Activated B cell treated with CpG ODN at 0.5 μM for 24 hours (primary cell): ENCODE measurements at regions not wholly inside any gene's neighbourhood (a gene's known extent, or its start where the extent isn't known, plus 50 kb on each side); places are given as distances from the start of the nearest gene placed in this dataset.

Experiments used
- ATAC-seq: fragments of 200-7000 bp; cut with Tn5 transposase; one replicate; pipeline ENCODE4 v1.10.0; 2021; ENCODE audit warnings: low read depth, mild to moderate bottlenecking, moderate library complexity
- CTCF ChIA-PET: fragments of 350-600 bp; sonication (Branson Sonifier 250); formaldehyde crosslinking; loops from one replicate; lab custom pipeline; 2021; ENCODE audit warnings: antibody characterized with exemption; lab: Charles Lee
- POLR2A ChIA-PET: fragments of 350-600 bp; sonication (Branson Sonifier 250); formaldehyde crosslinking; loops from one replicate; lab custom pipeline; 2021; ENCODE audit warnings: antibody characterized with exemption; lab: Charles Lee
- DNase-seq: peaks from one replicate; pipeline ENCODE4 v3.0.0; 2022
- H3K27ac Mint-ChIP-seq: one replicate; pipeline ENCODE4 v1.8.0; 2020; ENCODE audit warnings: mixed read lengths
- H3K27me3 Mint-ChIP-seq: one replicate; pipeline ENCODE4 v1.8.0; 2021; ENCODE audit warnings: mixed read lengths
- H3K36me3 Mint-ChIP-seq: one replicate; pipeline ENCODE4 v1.8.0; 2021; ENCODE audit warnings: low read depth, mixed read lengths
- H3K4me1 Mint-ChIP-seq: one replicate; pipeline ENCODE4 v1.8.0; 2021; ENCODE audit warnings: mixed read lengths
- H3K4me3 Mint-ChIP-seq: one replicate; pipeline ENCODE4 v1.8.0; 2020; ENCODE audit warnings: mild to moderate bottlenecking, mixed read lengths
- H3K9me3 Mint-ChIP-seq: one replicate; pipeline ENCODE4 v1.8.0; 2020; ENCODE audit warnings: mixed read lengths
- intact Hi-C: fragments of 100-400 bp; cut with micrococcal nuclease; formaldehyde crosslinking; loops from one replicate; pipeline ENCODE4 v1.15.1; 2024
- TF ChIP-seq, protein P1 (sequence below): fragments of 200-600 bp; IDR thresholded peaks from one replicate; pipeline ENCODE4 v1.8.0; 2022; ENCODE audit warnings: antibody characterized with exemption, mild to moderate bottlenecking

DNA sequence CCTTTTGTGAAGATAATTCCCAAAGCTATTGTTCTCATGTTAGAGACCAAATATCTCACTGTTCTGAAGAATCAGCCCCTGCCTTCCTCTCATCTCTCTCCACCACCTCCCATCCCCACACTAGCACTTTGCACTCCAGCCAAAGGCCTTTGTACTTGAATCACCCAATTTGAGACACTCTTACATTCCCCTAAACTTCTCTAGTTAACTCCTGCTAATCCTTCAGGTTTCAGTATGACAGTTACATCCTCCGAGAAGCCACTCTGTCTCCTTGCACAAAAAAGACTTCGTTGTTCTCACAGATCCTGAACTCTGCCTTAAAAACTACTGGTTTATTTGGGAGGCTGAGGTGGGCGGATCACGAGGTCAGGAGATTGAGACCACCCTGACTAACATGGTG is 227.5 kb downstream of the PIK3R1 start:
- intact Hi-C loops, result no loop called here
- H3K9me3 Mint-ChIP-seq, result no peaks in the 10 kb centered on the region
- no peak for DNase-seq
- H3K27me3 Mint-ChIP-seq, result no peaks in the 10 kb centered on the region
- TF ChIP-seq, protein P1, sequence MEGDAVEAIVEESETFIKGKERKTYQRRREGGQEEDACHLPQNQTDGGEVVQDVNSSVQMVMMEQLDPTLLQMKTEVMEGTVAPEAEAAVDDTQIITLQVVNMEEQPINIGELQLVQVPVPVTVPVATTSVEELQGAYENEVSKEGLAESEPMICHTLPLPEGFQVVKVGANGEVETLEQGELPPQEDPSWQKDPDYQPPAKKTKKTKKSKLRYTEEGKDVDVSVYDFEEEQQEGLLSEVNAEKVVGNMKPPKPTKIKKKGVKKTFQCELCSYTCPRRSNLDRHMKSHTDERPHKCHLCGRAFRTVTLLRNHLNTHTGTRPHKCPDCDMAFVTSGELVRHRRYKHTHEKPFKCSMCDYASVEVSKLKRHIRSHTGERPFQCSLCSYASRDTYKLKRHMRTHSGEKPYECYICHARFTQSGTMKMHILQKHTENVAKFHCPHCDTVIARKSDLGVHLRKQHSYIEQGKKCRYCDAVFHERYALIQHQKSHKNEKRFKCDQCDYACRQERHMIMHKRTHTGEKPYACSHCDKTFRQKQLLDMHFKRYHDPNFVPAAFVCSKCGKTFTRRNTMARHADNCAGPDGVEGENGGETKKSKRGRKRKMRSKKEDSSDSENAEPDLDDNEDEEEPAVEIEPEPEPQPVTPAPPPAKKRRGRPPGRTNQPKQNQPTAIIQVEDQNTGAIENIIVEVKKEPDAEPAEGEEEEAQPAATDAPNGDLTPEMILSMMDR, result no peak
- no peak overlapping the region for H3K27ac Mint-ChIP-seq
- ATAC-seq, result no peak
- POLR2A ChIA-PET, result no interaction called here
- H3K36me3 Mint-ChIP-seq, result no peaks in the 10 kb centered on the region
- H3K4me3 Mint-ChIP-seq, result no peak overlapping the region
- peaks cover 2% of the 10 kb centered on the region for H3K4me1 Mint-ChIP-seq
- CTCF ChIA-PET, result no interaction called here

DNA sequence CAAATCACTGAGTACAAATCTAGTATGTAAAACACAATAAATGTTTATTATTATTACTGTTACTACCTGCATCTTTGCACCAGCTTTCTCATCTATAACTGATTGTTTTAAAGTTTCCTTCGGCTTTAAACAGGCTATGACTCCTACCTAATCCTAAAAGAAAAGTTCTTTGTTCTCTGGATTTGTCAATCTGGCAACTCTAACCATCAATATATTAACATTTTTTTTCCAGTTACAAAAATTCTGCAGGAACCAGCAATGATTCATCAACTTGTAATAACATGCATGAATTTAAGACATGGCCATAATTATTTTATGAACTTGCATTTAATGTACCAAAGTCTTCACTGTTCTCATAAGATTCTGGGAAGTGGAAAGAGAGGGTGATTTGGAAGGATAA is 228.5 kb downstream of the PIK3R1 start:
- POLR2A ChIA-PET, result no interaction called here
- peaks cover 2% of the 10 kb centered on the region for H3K4me1 Mint-ChIP-seq
- no peaks in the 10 kb centered on the region for H3K36me3 Mint-ChIP-seq
- H3K9me3 Mint-ChIP-seq, result no peaks in the 10 kb centered on the region
- H3K27ac Mint-ChIP-seq, result no peak overlapping the region
- TF ChIP-seq, protein P1, result no peak
- H3K27me3 Mint-ChIP-seq, result no peaks in the 10 kb centered on the region
- CTCF ChIA-PET, result no interaction called here
- DNase-seq (no peak), ATAC-seq (no peak)
- H3K4me3 Mint-ChIP-seq, result no peak overlapping the region
- intact Hi-C loops, result no loop called here

DNA sequence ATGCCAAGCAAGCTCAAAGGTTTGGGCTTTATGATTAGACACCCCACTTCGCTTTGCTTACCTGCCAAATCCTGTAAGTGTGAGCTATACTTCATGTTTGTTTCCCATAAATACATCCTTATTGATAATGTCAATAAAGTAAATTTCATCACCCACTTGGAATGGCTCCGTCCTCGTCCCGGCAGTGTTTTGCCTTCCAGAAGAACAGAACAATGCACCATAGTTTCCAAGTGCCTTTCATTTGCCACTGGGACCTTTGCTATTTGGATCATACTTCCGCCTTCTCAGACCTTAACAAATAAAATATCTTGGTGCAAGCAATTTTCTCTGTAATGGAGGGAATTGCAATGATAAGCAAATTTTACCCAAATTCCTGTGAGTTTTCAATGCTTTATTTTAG is 229.3 kb downstream of the PIK3R1 start:
- CTCF ChIA-PET, result no interaction called here
- ATAC-seq, result no peak
- DNase-seq, result no peak
- H3K4me1 Mint-ChIP-seq, result peaks cover 2% of the 10 kb centered on the region
- H3K27ac Mint-ChIP-seq, result no peak overlapping the region
- TF ChIP-seq, protein P1, result no peak
- intact Hi-C loops, result no loop called here
- H3K9me3 Mint-ChIP-seq, result no peaks in the 10 kb centered on the region
- H3K27me3 Mint-ChIP-seq, result no peaks in the 10 kb centered on the region
- H3K36me3 Mint-ChIP-seq, result no peaks in the 10 kb centered on the region
- no peak overlapping the region for H3K4me3 Mint-ChIP-seq
- POLR2A ChIA-PET, result no interaction called here

DNA sequence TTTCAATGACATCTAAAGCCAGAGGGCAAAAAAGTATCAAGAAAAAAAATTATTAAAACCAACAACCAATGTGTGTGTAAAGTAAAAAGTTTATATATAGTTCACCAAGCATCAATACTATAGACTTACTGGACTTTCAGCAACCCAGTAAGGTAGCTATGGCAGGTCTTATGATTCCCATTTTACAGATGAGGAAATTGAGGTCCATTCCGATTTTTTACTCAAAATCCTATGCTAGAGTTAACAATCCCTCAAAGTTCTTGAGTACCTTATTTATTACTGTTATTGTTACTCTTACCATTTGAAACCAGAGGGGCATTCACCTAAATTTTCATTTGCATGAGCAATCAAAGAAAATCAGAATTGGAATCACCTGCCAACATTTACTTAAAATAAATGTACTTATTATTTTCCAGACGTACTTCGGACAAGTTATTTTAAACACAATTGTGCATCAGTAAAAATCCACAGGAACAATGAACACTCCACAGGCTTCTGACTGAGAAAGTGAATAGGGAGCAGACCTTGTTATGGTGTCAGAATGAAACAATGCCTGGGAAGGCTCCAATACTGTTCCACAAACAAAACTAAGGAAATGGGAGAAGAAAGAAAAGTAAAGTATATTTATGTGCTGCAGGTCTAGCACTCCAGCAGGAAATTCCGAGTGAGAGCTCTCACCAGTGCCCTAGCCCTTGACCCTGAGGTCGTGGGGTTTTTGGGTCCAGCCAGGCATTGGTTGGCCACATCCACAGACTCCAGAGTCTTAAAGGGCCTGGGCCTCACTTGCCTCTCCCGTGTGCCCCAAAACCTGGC is 229.9 kb downstream of the PIK3R1 start:
- Mint-ChIP-seq H3K27me3 (no peaks in the 10 kb centered on the region), H3K4me1 (peaks cover 2% of the 10 kb centered on the region), H3K36me3 (no peaks in the 10 kb centered on the region), H3K4me3 (no peak overlapping the region), H3K27ac (no peak overlapping the region), H3K9me3 (no peaks in the 10 kb centered on the region)
- intact Hi-C loops, result no loop called here
- TF ChIP-seq, protein P1, result no peak
- CTCF ChIA-PET, result no interaction called here
- ATAC-seq, result no peak
- POLR2A ChIA-PET, result no interaction called here
- no peak for DNase-seq

DNA sequence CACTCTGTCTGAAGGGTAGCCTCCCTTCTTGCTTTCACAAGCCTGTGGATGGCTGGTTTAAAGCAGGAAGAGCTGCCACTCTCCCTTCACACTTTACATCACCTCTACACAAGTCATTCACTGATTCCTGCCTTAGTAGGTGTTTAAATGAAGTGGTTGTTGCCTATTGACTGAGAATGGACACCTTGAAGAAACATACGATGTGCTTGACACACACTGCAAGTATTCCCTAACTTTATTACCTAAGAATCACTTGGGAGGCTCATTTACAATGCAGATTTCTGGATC is 230.5 kb downstream of the PIK3R1 start:
- ChIA-PET CTCF (no interaction called here), POLR2A (no interaction called here)
- Mint-ChIP-seq H3K9me3 (no peaks in the 10 kb centered on the region), H3K27ac (no peak overlapping the region), H3K27me3 (no peaks in the 10 kb centered on the region), H3K4me1 (peaks cover 2% of the 10 kb centered on the region), H3K4me3 (no peak overlapping the region), H3K36me3 (no peaks in the 10 kb centered on the region)
- no peak for DNase-seq
- no peak for ATAC-seq
- intact Hi-C loops, result no loop called here
- TF ChIP-seq, protein P1, result no peak
